GM23248 (cell line): ENCODE measurements at regions not wholly inside any gene's neighbourhood (a gene's known extent, or its start where the extent isn't known, plus 50 kb on each side); places are given as distances from the start of the nearest gene placed in this dataset.

ENCODE experiments used
- EZH2 ChIP-seq: fragments of 200-600 bp; sonication (generic); IDR thresholded peaks from 2 replicates; pipeline ENCODE4 v1.6.1; 2018; ENCODE audit warnings: antibody characterized with exemption, mild to moderate bottlenecking; ENCODE audit not compliant: insufficient read depth, poor library complexity, severe bottlenecking
- EZH2phosphoT487 ChIP-seq: fragments of 200-600 bp; sonication (generic); IDR thresholded peaks from 2 replicates; pipeline ENCODE4 v1.6.1; 2018; ENCODE audit warnings: antibody characterized with exemption, moderate library complexity, mild to moderate bottlenecking, low read depth; ENCODE audit not compliant: insufficient read depth

GRCh38 chr20:54897787-54898186 lies 422.4 kb downstream of the DOK5 start:
- TF ChIP-seq EZH2 (no peak), EZH2phosphoT487 (no peak)
